BE2C (cell line): ENCODE measurements at regions not wholly inside any gene's neighbourhood (a gene's known extent, or its start where the extent isn't known, plus 50 kb on each side); places are given as distances from the start of the nearest gene placed in this dataset.

ENCODE experiments used
- DNase-seq: peaks from one replicate; pipeline ENCODE4 v3.0.0-alpha.2; 2020
- H3K27me3 ChIP-seq: fragments of 250-450 bp; sonication (Bioruptor Pico); 2 replicates; pipeline ENCODE4 v1.5.1; 2020; ENCODE audit warnings: mild to moderate bottlenecking
- H3K36me3 ChIP-seq: fragments of 250-450 bp; sonication (Bioruptor Pico); 2 replicates; pipeline ENCODE4 v1.5.1; 2020; ENCODE audit warnings: mild to moderate bottlenecking
- H3K4me1 ChIP-seq: fragments of 250-450 bp; sonication (Bioruptor Pico); 2 replicates; pipeline ENCODE4 v1.5.1; 2020
- H3K4me3 ChIP-seq: 2 replicates; pipeline ENCODE4 v1.5.1; 2011; ENCODE audit warnings: low read depth, low read length
- H3K9me3 ChIP-seq: fragments of 250-450 bp; sonication (Bioruptor Pico); 2 replicates; pipeline ENCODE4 v1.5.1; 2020
- TF ChIP-seq, protein P1 (sequence below): IDR thresholded peaks from 2 replicates; pipeline ENCODE4 v1.5.1; 2012; ENCODE audit warnings: mild to moderate bottlenecking, low read depth, low read length

DNA sequence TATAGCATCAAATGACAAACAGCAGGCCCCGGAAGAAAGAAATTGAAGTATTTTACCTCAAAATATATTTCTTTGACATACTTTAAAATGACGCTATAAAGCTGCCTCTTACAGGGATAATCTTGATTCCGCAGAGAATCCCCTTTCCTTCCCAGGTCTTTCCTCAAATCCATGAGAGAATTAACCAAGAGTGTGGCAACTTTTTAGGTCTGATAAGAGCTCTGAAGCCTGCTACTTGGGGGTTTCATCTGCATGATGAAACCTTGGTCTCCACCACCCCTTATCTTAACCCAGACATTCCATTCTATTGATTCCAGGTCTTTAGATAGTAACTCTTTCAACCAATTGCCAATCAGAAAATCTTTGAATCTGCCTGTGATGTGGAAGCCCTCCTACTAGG lies 173.8 kb downstream of the CEMIP2 start:
- TF ChIP-seq, protein P1, sequence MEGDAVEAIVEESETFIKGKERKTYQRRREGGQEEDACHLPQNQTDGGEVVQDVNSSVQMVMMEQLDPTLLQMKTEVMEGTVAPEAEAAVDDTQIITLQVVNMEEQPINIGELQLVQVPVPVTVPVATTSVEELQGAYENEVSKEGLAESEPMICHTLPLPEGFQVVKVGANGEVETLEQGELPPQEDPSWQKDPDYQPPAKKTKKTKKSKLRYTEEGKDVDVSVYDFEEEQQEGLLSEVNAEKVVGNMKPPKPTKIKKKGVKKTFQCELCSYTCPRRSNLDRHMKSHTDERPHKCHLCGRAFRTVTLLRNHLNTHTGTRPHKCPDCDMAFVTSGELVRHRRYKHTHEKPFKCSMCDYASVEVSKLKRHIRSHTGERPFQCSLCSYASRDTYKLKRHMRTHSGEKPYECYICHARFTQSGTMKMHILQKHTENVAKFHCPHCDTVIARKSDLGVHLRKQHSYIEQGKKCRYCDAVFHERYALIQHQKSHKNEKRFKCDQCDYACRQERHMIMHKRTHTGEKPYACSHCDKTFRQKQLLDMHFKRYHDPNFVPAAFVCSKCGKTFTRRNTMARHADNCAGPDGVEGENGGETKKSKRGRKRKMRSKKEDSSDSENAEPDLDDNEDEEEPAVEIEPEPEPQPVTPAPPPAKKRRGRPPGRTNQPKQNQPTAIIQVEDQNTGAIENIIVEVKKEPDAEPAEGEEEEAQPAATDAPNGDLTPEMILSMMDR: no peak
- no peak overlapping the region for H3K4me3 ChIP-seq
- H3K36me3 ChIP-seq: no peaks in the 10 kb centered on the region
- H3K9me3 ChIP-seq: no peaks in the 10 kb centered on the region
- H3K27me3 ChIP-seq: no peaks in the 10 kb centered on the region; the same call in 1 of the 2 replicates
- no peak for DNase-seq
- H3K4me1 ChIP-seq: no peaks in the 10 kb centered on the region

- Histone ChIP-seq H3K4me3 (no peak overlapping the region), H3K27me3 (no peaks in the 10 kb centered on the region; the same call in 1 of the 2 replicates), H3K9me3 (no peaks in the 10 kb centered on the region), H3K4me1 (no peaks in the 10 kb centered on the region), H3K36me3 (no peaks in the 10 kb centered on the region)
- DNase-seq: no peak
- TF ChIP-seq, protein P1: no peak
Observed at GRCh38 chr9:71592400-71592799, 175.9 kb downstream of the CEMIP2 start.

- Histone ChIP-seq H3K9me3 (no peaks in the 10 kb centered on the region), H3K4me3 (no peak overlapping the region), H3K36me3 (no peaks in the 10 kb centered on the region), H3K4me1 (no peaks in the 10 kb centered on the region), H3K27me3 (no peaks in the 10 kb centered on the region)
- TF ChIP-seq, protein P1: no peak
- no peak for DNase-seq
Observed at GRCh38 chr9:71590362-71590761, 178.0 kb downstream of the CEMIP2 start.

DNA sequence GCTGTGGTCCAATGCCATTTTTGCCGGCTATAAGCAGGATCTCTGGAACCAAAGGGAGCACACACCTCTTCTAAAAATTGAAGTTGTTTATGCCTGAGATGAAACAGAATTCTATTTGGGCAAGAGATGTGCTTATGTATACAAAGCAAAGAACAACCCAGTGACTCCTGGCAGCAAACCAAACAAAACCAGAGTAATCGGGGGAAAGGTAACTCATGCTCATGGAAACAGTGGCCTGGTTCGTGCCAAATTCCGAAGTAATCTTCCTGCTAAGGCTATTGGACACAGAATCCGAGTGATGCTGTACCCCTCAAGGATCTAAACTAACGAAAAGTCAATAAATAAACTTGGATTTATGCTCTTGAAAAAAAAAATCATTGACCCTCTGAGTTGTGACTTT lies 178.7 kb downstream of the CEMIP2 start:
- Histone ChIP-seq H3K9me3 (no peaks in the 10 kb centered on the region), H3K4me3 (no peak overlapping the region), H3K36me3 (no peaks in the 10 kb centered on the region), H3K27me3 (no peaks in the 10 kb centered on the region), H3K4me1 (no peaks in the 10 kb centered on the region)
- no peak for DNase-seq
- TF ChIP-seq, protein P1: no peak

DNA sequence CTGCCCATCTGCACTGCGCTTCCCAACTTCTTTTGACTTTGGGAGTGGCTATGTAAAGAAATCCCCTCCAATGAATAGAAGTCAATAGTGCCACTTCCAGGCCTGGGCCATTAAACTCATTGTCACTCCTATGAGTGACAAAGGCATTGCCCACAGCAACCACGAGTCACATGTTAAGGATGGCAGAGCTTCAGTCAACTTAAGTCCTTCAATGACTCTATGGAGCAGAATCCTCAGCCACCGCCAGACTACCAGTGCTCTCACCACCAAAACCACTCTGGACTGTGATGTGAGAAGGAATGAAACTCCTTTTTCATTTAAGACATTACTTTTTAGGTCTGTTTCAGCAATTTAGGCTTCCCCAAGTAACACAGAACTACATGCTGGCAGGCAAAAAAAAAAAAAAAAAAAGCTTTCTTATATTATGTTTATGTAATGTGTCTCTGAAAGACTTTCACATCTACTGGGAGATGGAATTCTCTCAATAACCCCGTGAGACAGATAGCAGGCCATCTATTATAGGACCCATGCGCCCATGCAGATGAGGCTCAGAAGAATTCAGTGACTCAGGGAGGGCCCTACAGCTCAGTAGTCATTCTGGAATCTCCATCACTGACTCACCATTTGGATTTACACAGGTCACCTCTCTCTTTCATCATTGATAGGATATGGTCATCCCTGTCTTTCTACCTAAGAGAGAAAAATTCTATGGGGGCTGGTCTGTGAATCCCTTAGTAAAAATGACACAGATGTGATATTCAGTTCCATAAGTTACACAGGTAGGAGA lies 180.5 kb downstream of the CEMIP2 start:
- Histone ChIP-seq H3K27me3 (no peaks in the 10 kb centered on the region), H3K9me3 (no peaks in the 10 kb centered on the region), H3K4me1 (no peaks in the 10 kb centered on the region), H3K36me3 (no peaks in the 10 kb centered on the region), H3K4me3 (no peak overlapping the region)
- TF ChIP-seq, protein P1: no peak
- DNase-seq: no peak

DNA sequence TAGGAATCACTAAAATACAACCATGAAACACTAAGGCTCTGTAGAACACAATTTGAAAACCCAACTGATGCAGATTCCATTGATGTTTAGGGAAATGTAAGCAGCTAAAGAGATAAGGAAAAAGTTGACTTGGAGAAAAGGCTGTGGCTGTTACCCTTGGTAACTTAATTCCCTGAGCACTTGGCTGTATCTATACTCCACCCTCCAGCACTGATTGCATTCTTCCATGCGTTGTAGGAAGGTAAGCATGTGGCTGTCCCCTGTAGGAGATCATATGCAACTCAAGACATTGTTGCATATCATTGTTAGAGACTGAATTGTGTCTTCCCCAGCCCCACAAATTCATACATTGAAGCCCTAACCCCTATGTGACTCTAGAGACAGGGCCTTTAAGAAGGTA lies 184.5 kb downstream of the CEMIP2 start:
- Histone ChIP-seq H3K4me1 (no peaks in the 10 kb centered on the region), H3K27me3 (no peaks in the 10 kb centered on the region), H3K4me3 (no peak overlapping the region), H3K36me3 (no peaks in the 10 kb centered on the region), H3K9me3 (no peaks in the 10 kb centered on the region)
- TF ChIP-seq, protein P1: no peak
- no peak for DNase-seq
